ENCODE measurements at regions not wholly inside any gene's neighbourhood (a gene's known extent, or its start where the extent isn't known, plus 50 kb on each side); places are given as distances from the start of the nearest gene placed in this dataset.

DNA sequence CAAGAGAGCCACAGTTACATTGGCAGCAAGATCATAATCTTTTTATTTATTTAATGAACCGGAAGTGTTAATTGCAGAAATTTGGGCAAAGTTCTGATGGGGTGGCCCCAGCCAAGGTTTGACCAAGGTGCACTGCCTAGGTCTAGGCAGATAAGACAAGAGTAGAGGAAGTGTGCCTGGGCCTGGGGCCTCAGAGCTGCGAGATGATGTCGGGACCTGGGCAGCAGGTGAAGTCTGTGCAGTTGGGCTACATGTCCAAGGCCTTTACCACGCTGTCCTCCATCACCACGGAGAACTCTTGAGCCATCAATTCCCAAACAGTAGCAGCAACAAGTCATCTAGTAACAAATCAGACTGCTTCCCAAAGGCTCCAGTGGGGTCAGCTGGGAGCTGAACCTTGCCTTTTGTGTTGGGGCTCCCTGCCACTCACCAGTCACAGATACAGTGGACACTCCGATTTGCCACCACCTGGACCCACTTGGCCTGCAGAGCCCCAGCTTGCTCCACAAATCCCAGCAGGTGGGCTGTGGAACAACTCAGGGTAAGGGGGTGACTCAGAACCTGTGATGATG, 52.5 kb upstream of the COMTD1 start:
- Histone ChIP-seq H3K36me3 (ENCODE audit: control insufficient read depth, insufficient read depth, low read length) (no peaks in the 10 kb centered on the region), H3K27me3 (replicated peaks; ENCODE audit: control insufficient read depth, insufficient read depth, low read length) (peaks cover 3% of the 10 kb centered on the region), H3K4me3 (replicated peaks; ENCODE audit: low read depth, low read length) (no peak overlapping the region)
- DNase-seq (ENCODE audit: extremely low read depth, insufficient read length) = no peak
- TF ChIP-seq, protein P1, sequence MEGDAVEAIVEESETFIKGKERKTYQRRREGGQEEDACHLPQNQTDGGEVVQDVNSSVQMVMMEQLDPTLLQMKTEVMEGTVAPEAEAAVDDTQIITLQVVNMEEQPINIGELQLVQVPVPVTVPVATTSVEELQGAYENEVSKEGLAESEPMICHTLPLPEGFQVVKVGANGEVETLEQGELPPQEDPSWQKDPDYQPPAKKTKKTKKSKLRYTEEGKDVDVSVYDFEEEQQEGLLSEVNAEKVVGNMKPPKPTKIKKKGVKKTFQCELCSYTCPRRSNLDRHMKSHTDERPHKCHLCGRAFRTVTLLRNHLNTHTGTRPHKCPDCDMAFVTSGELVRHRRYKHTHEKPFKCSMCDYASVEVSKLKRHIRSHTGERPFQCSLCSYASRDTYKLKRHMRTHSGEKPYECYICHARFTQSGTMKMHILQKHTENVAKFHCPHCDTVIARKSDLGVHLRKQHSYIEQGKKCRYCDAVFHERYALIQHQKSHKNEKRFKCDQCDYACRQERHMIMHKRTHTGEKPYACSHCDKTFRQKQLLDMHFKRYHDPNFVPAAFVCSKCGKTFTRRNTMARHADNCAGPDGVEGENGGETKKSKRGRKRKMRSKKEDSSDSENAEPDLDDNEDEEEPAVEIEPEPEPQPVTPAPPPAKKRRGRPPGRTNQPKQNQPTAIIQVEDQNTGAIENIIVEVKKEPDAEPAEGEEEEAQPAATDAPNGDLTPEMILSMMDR (IDR thresholded peaks at IDR 0.05; ENCODE audit: insufficient read depth, low read length, poor library complexity, severe bottlenecking) = no peak

DNA sequence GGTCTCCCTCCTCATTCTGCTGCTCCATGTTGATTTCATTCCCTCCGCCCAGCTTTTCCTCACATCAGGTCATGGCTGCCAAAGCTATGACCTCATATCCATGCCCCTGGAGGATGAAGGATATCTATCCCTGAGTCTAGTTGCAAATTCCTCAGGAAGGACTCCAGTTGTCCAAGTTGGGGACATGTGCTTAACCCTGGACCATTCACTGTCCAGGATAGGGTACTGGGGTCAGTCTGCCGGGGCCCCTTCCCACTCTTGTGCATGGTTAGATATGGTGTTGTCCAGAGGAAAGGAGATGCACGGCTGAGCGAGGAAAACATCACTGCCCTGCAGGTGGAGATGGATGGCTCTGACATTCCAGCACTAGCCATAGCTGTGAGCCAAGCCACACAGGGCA, 51.9 kb upstream of the COMTD1 start:
- peaks cover 3% of the 10 kb centered on the region for H3K27me3 ChIP-seq (replicated peaks; ENCODE audit: control insufficient read depth, insufficient read depth, low read length)
- TF ChIP-seq, protein P1 (IDR thresholded peaks at IDR 0.05; ENCODE audit: insufficient read depth, low read length, poor library complexity, severe bottlenecking) = no peak
- H3K36me3 ChIP-seq (ENCODE audit: control insufficient read depth, insufficient read depth, low read length) = no peaks in the 10 kb centered on the region
- DNase-seq (ENCODE audit: extremely low read depth, insufficient read length) = no peak
- no peak overlapping the region for H3K4me3 ChIP-seq (replicated peaks; ENCODE audit: low read depth, low read length)

DNA sequence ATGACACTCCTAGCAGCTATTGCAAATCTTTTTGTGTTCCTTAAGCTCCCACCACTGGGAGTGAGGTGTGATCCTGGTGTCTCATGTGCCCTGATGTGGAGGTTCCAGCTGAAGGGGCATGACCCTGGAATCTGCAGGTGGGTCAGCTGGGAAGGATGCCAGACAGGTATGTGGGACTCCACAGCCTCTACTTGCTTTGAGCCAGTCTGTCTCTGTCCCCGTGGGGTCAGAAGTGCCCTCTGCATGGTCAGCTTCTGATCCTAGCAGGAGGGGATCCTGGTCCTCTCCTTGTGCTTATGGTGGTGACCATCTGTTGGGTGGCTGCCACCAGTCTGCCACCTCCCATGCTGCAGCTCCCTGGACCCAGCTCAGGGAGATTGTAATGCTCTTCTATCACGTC, 51.1 kb upstream of the COMTD1 start:
- Histone ChIP-seq H3K27me3 (replicated peaks; ENCODE audit: control insufficient read depth, insufficient read depth, low read length) (peaks cover 3% of the 10 kb centered on the region), H3K4me3 (replicated peaks; ENCODE audit: low read depth, low read length) (no peak overlapping the region), H3K36me3 (ENCODE audit: control insufficient read depth, insufficient read depth, low read length) (no peaks in the 10 kb centered on the region)
- DNase-seq (ENCODE audit: extremely low read depth, insufficient read length) = no peak
- TF ChIP-seq, protein P1 (IDR thresholded peaks at IDR 0.05; ENCODE audit: insufficient read depth, low read length, poor library complexity, severe bottlenecking) = no peak

Measured in GM06990 (cell line).